DMS153 (cell line): ENCODE measurements at regions not wholly inside any gene's neighbourhood (a gene's known extent, or its start where the extent isn't known, plus 50 kb on each side); places are given as distances from the start of the nearest gene placed in this dataset.
"Not testable (repeated sequence)": the region's sequence is repeated elsewhere in the genome, so short reads cannot be mapped to it uniquely, and the experiment has no call there.

Experiments used
- DNase-seq: peaks from one replicate; lab custom pipeline; 2025; lab: John Stamatoyannopoulos, UW

GRCh38 chr3:161691677-161692076 is 195.1 kb downstream of the OTOL1 start:
- no peak for DNase-seq

DNA sequence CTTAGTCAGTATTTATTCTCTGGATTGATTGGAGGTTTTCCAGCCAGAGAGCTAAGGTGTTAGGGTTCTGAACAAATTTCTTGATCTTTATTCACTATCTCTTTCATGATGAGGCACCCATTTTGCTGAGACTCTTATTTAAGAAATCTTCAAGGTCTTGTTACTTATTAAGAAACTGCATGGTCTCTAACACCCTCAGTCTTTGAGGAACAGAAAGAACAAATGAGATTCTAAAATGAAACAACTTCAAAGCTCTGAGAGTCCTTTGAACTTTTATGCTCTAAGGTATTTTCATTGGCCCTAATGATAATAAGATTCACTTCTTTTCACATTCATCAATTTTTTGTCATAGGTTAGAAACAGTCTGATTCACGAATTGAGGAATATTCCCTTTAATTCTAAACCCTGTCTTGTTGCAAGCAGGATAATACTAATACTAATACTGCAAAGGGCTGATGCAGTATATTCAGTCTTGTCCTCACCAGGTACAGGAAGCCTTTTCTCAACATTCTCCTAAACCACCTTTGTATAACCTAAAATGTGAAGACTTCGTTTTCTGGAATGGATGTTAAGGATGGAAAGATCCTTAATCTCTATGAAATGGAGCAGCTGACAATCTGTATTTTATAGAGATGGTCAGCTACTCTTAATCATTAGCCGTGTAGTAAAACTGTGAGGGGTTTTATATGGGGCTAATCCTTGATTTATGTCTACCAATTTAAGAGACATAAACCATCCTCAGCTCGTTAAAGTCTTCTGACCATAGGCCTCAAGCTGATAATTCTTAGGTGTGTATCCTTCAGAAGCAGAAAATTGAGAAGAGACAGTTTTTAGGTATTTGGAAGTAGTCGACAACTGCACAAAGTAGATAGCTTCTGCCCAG is 198.3 kb downstream of the OTOL1 start:
- no peak for DNase-seq

DNA sequence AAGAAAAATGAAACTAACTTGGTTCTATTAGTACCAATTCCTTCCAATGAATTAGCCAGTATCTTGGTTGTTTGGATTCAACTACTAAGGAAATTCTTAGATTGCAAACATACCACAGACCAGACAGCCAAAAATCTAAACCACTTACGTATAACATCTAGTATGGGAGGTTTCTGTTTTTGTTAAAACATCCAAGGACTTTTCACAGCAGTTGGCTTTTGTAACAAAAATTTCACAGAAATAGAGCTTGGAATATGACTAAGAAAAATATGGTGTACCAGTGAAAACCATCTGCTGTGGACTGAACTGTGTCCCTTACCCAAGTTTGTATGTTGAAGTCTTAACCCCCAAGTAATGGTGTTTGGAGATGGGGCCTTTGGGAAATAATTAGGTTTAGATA is 199.2 kb downstream of the OTOL1 start:
- no peak for DNase-seq

- DNase-seq = peak; percentile 64
Observed at GRCh38 chr3:161700998-161701397, 204.4 kb downstream of the OTOL1 start.

DNA sequence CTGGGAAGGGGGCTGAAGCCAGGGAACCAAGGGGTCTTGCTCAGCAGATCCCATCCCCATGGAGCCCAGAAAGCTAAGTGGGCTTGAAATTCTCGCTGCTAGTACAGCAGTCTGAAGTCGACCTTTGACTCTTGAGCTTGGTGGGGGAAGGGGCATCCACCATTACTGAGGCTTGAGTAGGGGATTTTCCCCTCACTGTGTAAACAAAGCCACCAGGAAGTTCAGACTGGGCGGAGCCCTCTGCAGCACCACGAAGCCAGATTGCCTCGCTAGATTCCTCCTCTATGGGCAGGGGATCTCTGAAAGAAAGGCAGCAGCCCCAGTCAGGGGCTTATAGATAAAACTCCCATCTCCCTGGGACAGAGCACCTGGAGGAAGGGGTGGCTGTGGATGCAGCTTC is 210.6 kb downstream of the OTOL1 start:
- DNase-seq = not testable (repeated sequence)

GRCh38 chr3:161713731-161714130 is 217.1 kb downstream of the OTOL1 start:
- no peak for DNase-seq

DNA sequence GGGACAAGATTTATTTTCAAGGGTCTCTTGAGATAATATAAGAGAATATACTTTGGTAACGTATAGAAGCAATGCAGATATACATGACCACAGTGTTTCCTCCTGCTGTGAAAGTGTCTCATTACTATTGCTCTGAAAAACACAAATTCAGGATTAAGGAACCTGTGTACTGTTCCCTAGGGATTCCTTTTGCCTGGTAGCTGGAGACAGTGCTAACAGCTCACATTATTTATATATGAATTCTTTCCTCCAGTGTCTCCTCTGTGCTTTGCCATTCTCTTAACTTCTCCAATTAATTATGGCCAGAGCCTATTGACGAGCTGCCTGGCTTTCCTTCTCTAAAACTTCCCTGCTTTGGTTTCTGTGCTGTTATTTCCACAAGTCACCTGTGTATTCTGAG is 235.4 kb downstream of the OTOL1 start:
- no peak for DNase-seq

GRCh38 chr3:161737171-161737570 is 240.6 kb downstream of the OTOL1 start:
- no peak for DNase-seq

DNA sequence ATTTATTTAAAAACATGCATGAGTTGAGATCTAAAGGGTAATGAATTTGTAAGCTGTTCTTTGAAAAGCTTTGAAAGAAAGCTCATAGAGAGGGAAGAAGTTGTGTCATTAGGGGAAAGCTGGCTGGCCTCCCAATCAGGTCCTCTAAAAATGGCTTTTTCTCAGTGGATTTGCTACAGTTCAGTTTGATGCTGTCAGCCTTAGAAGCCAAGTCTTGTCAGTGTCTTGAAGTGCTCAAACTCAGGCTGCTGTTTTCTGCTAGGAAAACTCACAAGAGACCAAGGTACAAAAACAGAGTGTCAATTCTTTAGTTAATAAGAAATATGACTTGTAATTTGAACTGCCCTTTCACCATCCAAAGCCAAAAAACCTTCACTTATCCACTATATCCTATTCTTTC is 243.8 kb downstream of the OTOL1 start:
- DNase-seq = no peak

GRCh38 chr3:161744366-161744765 is 247.8 kb downstream of the OTOL1 start:
- DNase-seq = no peak

DNA sequence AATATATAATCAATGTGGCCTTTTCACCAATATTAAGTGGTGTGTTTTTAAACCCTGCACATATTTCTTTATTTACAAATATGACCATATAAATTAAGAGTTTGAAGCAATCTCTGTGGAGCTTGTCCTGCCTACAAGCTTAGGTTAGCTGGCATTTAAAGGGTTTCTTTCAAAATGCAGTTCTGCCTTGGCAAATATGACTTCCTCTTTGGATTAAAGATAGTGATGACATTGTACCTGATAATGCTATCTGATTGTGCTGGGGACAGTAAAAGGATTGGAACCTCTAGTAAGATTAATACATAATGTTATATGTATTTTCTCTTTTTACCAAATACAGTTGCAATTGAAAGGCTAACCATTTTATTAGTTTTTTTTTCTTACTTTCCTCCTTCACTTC is 249.1 kb downstream of the OTOL1 start:
- DNase-seq = no peak

DNA sequence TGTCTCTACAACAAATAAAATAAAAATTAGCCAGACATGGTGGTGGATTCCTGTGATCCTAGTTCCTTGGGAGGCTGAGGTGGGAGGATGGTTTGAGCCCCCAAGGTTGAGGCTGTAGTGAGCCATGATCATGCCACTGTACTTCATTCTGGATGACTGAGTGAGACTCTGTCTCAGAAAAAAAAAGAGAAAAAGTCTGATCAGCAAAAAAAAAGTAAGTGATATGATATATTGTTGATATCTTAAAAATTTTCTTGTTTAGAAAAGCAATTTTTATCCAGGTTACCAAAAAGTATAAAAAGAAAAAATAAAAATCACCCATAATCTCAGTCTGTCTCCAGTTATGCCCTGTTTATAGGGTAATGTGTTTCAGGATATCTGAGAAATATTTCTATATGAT is 251.4 kb downstream of the OTOL1 start:
- no peak for DNase-seq

GRCh38 chr3:161754420-161755053 is 257.9 kb downstream of the OTOL1 start:
- DNase-seq = no peak

GRCh38 chr3:161759444-161759843 is 262.8 kb downstream of the OTOL1 start:
- DNase-seq = no peak

GRCh38 chr3:161766331-161766730 is 269.7 kb downstream of the OTOL1 start:
- DNase-seq = no peak

DNA sequence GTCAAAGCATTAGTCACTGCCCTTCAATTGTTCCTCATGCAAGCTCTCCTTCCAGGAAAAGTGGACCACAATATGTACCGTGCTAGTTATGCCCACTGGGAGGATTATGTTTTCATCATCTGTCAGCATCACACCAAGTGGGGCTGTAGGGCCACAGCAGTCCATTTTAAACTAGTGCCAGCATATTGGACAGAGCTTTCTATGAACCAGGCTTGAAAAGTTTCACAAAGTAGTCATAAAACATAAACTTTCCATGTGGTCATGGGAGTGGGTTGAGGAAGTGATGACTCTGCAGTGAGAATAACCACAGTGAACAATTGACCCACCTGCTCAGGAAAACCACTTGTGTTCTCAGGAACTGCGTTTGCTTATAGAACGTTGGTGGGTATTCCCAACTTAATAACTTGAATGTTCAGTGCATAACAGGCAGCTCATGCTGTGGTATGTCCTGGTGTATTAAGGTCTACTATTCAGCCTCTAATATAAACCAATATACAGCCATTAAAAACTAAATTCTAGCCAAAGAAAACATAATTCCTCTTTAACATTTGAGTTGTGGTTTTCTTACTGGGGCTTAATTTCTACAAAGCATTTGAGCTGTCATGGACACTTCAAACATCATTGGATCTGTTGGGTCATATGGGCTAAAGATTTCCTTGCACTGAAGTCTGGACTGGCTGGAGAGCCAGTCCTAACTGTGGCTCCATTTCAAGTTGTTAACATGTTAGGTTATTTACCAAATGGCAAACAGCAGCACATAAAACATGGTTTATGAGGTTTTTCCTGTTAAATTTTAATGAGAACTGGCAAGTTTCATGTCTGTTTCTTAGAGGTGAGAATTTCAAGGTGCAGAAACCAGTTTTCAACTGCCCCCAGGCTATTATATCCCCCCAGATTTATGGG is 274.1 kb downstream of the OTOL1 start:
- DNase-seq = peak; percentile 52

DNA sequence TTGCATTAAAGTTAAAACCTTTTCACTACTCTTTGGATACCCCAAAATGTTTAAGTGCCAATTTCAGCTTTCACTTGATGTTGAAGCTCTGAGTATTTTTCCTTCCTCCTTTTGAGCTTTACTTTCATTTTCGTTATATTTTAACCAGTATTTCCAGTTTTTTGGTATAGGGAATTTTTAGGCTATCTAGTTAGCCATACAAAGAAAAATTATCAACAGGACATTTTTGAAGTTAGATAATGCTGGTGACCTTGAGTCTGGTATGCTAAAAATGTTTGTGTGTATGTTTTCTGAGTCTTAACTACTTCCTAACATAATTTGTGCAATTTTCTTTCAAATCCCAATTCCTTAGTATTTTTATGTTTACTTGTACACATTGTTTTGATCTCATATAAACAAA is 284.8 kb downstream of the OTOL1 start:
- no peak for DNase-seq

DNA sequence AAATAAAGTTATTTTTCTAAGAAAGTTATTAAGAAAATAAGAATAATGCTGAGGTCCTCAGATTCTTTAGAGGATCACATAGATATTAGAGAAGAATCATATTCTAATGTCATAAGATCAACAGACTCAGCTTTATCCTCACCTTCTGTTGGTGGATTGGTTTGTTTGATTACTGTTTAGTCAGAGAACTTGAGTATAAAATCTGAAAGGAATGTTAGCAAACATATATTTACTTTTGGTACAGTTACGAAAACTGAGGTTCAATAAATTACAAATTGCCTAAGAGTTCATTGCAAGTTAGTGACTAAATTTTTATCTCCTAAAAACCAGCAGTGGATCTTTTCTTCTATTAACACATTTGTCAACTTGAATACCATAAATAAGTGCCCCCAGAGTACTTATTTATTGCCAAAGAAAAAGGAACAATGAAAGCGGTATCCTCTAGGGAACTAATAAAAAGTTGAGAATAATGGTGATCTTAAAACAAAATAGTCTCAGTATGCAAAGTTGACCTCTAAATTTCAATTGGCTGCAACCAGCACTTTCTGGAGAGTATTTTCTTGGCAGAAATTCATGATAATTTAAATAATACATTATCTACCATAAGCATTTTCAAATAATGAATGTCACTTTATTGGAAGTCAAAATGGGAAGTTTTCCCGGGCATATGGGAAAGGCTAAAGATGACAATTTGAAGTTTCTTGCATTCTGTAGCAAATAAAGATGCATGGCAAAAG is 296.8 kb downstream of the OTOL1 start:
- no peak for DNase-seq

DNA sequence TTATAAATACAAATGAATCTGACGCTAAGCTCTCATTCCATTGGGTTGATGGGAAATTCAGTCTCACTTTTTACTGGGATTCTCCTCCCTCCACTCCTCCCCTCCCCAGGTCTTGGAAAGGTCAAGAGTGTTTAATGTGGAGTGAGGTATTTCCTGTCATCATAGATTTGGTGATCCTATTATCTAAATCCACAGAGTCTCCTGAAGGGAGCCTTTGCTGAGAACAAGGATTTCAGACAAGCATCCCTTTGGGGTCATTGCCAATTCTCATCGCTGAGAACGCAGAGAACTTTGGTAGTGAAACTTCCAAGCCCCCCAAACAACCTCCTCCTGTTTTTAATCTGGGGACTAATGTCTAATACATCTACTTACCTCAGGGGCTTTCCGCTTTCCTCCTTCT is 297.9 kb downstream of the OTOL1 start:
- no peak for DNase-seq

GRCh38 chr3:161796312-161796711 is 299.7 kb downstream of the OTOL1 start:
- DNase-seq = no peak

DNA sequence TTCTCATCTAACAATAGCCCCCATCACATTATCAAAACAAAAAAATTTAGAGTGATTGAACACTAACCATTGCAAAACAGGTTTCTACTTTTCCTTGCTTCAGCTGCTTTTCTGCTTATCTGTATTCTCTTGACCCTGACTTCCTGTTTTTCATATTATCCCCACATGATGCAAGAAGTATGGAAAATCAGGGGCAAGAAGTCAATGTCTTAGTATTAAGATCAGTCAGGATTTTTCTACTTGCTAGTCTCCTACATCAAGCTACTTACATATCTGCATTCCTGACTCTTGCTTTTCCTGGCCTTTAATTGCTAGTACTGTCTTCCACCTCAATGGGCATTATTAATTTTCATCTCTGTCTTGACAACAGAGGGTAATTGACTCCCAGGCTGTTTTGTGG is 300.2 kb downstream of the OTOL1 start:
- no peak for DNase-seq

DNA sequence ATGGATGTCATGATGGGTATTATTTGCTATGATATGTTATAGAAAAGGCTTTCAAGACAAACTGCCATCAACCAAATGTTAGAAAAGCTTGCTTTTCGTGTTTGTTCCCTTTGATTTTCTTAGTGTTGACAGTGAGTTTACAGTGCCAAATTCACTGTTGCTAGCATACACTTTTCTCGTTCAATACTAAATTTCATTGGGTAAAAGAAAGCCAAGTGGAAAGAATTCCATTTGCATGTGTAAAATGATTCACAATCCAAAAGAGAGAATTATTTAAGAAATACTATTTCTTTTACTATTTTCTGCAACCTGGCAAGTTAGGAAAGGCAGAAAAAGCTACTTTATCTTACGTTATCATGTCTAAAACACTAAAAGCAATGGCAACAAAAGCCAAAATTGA is 301.4 kb downstream of the OTOL1 start:
- DNase-seq = no peak
